GM23338 (cell line): ENCODE measurements at regions not wholly inside any gene's neighbourhood (a gene's known extent, or its start where the extent isn't known, plus 50 kb on each side); places are given as distances from the start of the nearest gene placed in this dataset.

ENCODE experiments used
- ATAC-seq: fragments of 200-7000 bp; cut with Tn5 transposase; 3 replicates; pipeline ENCODE4 v1.9.1; 2020
- DNase-seq: peaks from one replicate; pipeline ENCODE4 v3.0.0-alpha.2; 2015; ENCODE audit warnings: low spot score
- H2AFZ ChIP-seq: fragments of 200-600 bp; sonication (generic); 2 replicates; pipeline ENCODE4 v1.8.0; 2016; ENCODE audit warnings: antibody characterized with exemption, mild to moderate bottlenecking, moderate library complexity
- H3F3A ChIP-seq: fragments of 200-600 bp; sonication (generic); replicated peaks from 2 replicates; pipeline ENCODE4 v1.8.0; 2017; ENCODE audit warnings: antibody characterized with exemption, mixed run types, low read depth
- H3K27ac ChIP-seq: fragments of 200-600 bp; sonication (generic); 2 replicates; pipeline ENCODE4 v1.6.1; 2016; ENCODE audit warnings: low read depth
- H3K27me3 ChIP-seq: fragments of 200-600 bp; sonication (generic); 2 replicates; pipeline ENCODE4 v1.8.0; 2016; ENCODE audit warnings: mild to moderate bottlenecking, mixed run types, moderate library complexity; ENCODE audit not compliant: insufficient read depth
- H3K36me3 ChIP-seq: fragments of 200-600 bp; sonication (generic); 2 replicates; pipeline ENCODE4 v1.8.0; 2016; ENCODE audit warnings: mild to moderate bottlenecking; ENCODE audit not compliant: insufficient read depth
- H3K4me1 ChIP-seq: fragments of 200-600 bp; sonication (generic); 2 replicates; pipeline ENCODE4 v1.8.0; 2016; ENCODE audit warnings: mild to moderate bottlenecking, moderate library complexity; ENCODE audit not compliant: insufficient read depth
- H3K4me2 ChIP-seq: fragments of 200-600 bp; sonication (generic); 2 replicates; pipeline ENCODE4 v1.7.1; 2017; ENCODE audit warnings: mixed run types
- H3K4me3 ChIP-seq: fragments of 200-600 bp; sonication (generic); 2 replicates; pipeline ENCODE4 v1.6.1; 2016; ENCODE audit warnings: mixed run types
- H3K79me2 ChIP-seq: fragments of 200-600 bp; sonication (generic); replicated peaks from 2 replicates; pipeline ENCODE4 v1.8.0; 2017; ENCODE audit warnings: mild to moderate bottlenecking; ENCODE audit not compliant: insufficient read depth
- H3K9me2 ChIP-seq: fragments of 200-600 bp; sonication (generic); 2 replicates; pipeline ENCODE4 v1.8.0; 2017; ENCODE audit not compliant: insufficient read depth
- H4K20me1 ChIP-seq: fragments of 200-600 bp; sonication (generic); replicated peaks from 2 replicates; pipeline ENCODE4 v1.8.0; 2017; ENCODE audit warnings: mild to moderate bottlenecking; ENCODE audit not compliant: insufficient read depth
- H3K27ac Mint-ChIP-seq: 2 replicates; pipeline ENCODE4 v1.8.0; 2020; ENCODE audit warnings: inconsistent platforms, mild to moderate bottlenecking, moderate library complexity, mixed read lengths
- H3K27me3 Mint-ChIP-seq: 3 replicates; pipeline ENCODE4 v1.8.0; 2022; ENCODE audit warnings: low read depth, mild to moderate bottlenecking, moderate library complexity, mixed read lengths, inconsistent platforms; ENCODE audit not compliant: insufficient read depth, poor library complexity
- H3K36me3 Mint-ChIP-seq: 3 replicates; pipeline ENCODE4 v1.8.0; 2021; ENCODE audit warnings: low read depth, mild to moderate bottlenecking, inconsistent platforms, moderate library complexity, mixed read lengths
- H3K4me1 Mint-ChIP-seq: 3 replicates; pipeline ENCODE4 v1.8.0; 2020; ENCODE audit warnings: mild to moderate bottlenecking, inconsistent platforms, mixed read lengths
- H3K4me3 Mint-ChIP-seq: 3 replicates; pipeline ENCODE4 v1.8.0; 2021; ENCODE audit warnings: moderate library complexity, mild to moderate bottlenecking, inconsistent platforms, mixed read lengths
- H3K9me3 Mint-ChIP-seq: 3 replicates; pipeline ENCODE4 v1.8.0; 2020; ENCODE audit warnings: moderate library complexity, mild to moderate bottlenecking, inconsistent platforms, mixed read lengths
- CREB1 ChIP-seq: fragments of 250-450 bp; sonication (Bioruptor Pico); IDR thresholded peaks from 2 replicates; pipeline ENCODE4 v1.5.0; 2020; ENCODE audit warnings: low read depth, mild to moderate bottlenecking, moderate library complexity
- CTCF ChIP-seq, 2 experiments: fragments of 200-600 bp in 1 of 2; sonication (generic) in 1 of 2; conservative IDR thresholded peaks; 2 replicates each; pipeline versions ENCODE4 v1.5.1 to v1.6.1; 2016 to 2017; ENCODE audit warnings: antibody characterized with exemption in 2 of 2, low read depth in 2 of 2, mild to moderate bottlenecking in 2 of 2, moderate library complexity in 1 of 2
- ETS1 ChIP-seq: IDR thresholded peaks from 2 replicates; pipeline ENCODE4 v1.6.1; 2016; ENCODE audit warnings: antibody characterized with exemption
- EZH2 ChIP-seq: fragments of 200-600 bp; sonication (generic); IDR thresholded peaks from one replicate; pipeline ENCODE4 v1.8.0; 2017; ENCODE audit warnings: antibody characterized with exemption, mild to moderate bottlenecking, low read depth; ENCODE audit not compliant: unreplicated experiment
- EZH2phosphoT487 ChIP-seq: fragments of 200-600 bp; sonication (generic); IDR thresholded peaks from one replicate; pipeline ENCODE4 v1.8.1; 2018; ENCODE audit warnings: antibody characterized with exemption; ENCODE audit not compliant: unreplicated experiment
- JUNB ChIP-seq: IDR thresholded peaks from one replicate; pipeline ENCODE4 v1.6.1; 2016; ENCODE audit warnings: antibody characterized with exemption; ENCODE audit not compliant: unreplicated experiment
- NANOG ChIP-seq: IDR thresholded peaks from 2 replicates; pipeline ENCODE4 v1.6.1; 2016; ENCODE audit warnings: antibody characterized with exemption, borderline replicate concordance
- POLR2AphosphoS5 ChIP-seq: IDR thresholded peaks from 2 replicates; pipeline ENCODE4 v1.6.1; 2016; ENCODE audit warnings: antibody characterized with exemption, low read depth
- STAT1 ChIP-seq: IDR thresholded peaks from one replicate; pipeline ENCODE4 v1.6.1; 2016; ENCODE audit warnings: antibody characterized with exemption; ENCODE audit not compliant: unreplicated experiment
- ZNF114 ChIP-seq: fragments of 250-450 bp; sonication (Bioruptor Pico); IDR thresholded peaks from 2 replicates; pipeline ENCODE4 v1.5.0; 2020; ENCODE audit warnings: mild to moderate bottlenecking, moderate library complexity
- ZNF331 ChIP-seq: fragments of 250-450 bp; sonication (Bioruptor Pico); IDR thresholded peaks from 2 replicates; pipeline ENCODE4 v1.5.0; 2020; ENCODE audit warnings: low read depth, mild to moderate bottlenecking, moderate library complexity
- TF ChIP-seq, protein P1 (sequence below): fragments of 250-450 bp; sonication (Bioruptor Pico); IDR thresholded peaks from 2 replicates; pipeline ENCODE4 v1.5.0; 2020; ENCODE audit warnings: mild to moderate bottlenecking, moderate library complexity
- TF ChIP-seq, protein P2 (sequence below): IDR thresholded peaks from one replicate; pipeline ENCODE4 v1.6.1; 2018; ENCODE audit warnings: antibody characterized with exemption; ENCODE audit not compliant: unreplicated experiment

- Histone ChIP-seq H3F3A (no peaks in the 10 kb centered on the region), H3K4me1 (peaks cover 6% of the 10 kb centered on the region; the same call in 1 of the 2 replicates), H3K27ac (no peak overlapping the region), H3K27me3 (no peaks in the 10 kb centered on the region), H4K20me1 (no peaks in the 10 kb centered on the region), H3K9me2 (no peaks in the 10 kb centered on the region), H3K36me3 (no peaks in the 10 kb centered on the region), H3K4me3 (no peak overlapping the region), H2AFZ (no peak overlapping the region), H3K4me2 (no peak overlapping the region), H3K79me2 (no peaks in the 10 kb centered on the region)
- Mint-ChIP-seq H3K4me1 (peaks cover 6% of the 10 kb centered on the region), H3K4me3 (no peak overlapping the region), H3K27me3 (peaks cover 2% of the 10 kb centered on the region), H3K9me3 (no peaks in the 10 kb centered on the region; the same call in 2 of the 3 replicates), H3K36me3 (no peaks in the 10 kb centered on the region), H3K27ac (no peak overlapping the region)
- DNase-seq (no peak), ATAC-seq (no peak)
- TF ChIP-seq JUNB (no peak), EZH2phosphoT487 (no peak), STAT1 (no peak), CTCF (conservative IDR thresholded peaks at IDR 0.05; ENCODE audit: low read depth in 2 of 2) (no peak), EZH2 (no peak), ZNF331 (no peak), ETS1 (no peak), CREB1 (no peak), NANOG (no peak), POLR2AphosphoS5 (no peak), ZNF114 (CRISPR knock-in tag) (no peak)
- TF ChIP-seq, protein P1, sequence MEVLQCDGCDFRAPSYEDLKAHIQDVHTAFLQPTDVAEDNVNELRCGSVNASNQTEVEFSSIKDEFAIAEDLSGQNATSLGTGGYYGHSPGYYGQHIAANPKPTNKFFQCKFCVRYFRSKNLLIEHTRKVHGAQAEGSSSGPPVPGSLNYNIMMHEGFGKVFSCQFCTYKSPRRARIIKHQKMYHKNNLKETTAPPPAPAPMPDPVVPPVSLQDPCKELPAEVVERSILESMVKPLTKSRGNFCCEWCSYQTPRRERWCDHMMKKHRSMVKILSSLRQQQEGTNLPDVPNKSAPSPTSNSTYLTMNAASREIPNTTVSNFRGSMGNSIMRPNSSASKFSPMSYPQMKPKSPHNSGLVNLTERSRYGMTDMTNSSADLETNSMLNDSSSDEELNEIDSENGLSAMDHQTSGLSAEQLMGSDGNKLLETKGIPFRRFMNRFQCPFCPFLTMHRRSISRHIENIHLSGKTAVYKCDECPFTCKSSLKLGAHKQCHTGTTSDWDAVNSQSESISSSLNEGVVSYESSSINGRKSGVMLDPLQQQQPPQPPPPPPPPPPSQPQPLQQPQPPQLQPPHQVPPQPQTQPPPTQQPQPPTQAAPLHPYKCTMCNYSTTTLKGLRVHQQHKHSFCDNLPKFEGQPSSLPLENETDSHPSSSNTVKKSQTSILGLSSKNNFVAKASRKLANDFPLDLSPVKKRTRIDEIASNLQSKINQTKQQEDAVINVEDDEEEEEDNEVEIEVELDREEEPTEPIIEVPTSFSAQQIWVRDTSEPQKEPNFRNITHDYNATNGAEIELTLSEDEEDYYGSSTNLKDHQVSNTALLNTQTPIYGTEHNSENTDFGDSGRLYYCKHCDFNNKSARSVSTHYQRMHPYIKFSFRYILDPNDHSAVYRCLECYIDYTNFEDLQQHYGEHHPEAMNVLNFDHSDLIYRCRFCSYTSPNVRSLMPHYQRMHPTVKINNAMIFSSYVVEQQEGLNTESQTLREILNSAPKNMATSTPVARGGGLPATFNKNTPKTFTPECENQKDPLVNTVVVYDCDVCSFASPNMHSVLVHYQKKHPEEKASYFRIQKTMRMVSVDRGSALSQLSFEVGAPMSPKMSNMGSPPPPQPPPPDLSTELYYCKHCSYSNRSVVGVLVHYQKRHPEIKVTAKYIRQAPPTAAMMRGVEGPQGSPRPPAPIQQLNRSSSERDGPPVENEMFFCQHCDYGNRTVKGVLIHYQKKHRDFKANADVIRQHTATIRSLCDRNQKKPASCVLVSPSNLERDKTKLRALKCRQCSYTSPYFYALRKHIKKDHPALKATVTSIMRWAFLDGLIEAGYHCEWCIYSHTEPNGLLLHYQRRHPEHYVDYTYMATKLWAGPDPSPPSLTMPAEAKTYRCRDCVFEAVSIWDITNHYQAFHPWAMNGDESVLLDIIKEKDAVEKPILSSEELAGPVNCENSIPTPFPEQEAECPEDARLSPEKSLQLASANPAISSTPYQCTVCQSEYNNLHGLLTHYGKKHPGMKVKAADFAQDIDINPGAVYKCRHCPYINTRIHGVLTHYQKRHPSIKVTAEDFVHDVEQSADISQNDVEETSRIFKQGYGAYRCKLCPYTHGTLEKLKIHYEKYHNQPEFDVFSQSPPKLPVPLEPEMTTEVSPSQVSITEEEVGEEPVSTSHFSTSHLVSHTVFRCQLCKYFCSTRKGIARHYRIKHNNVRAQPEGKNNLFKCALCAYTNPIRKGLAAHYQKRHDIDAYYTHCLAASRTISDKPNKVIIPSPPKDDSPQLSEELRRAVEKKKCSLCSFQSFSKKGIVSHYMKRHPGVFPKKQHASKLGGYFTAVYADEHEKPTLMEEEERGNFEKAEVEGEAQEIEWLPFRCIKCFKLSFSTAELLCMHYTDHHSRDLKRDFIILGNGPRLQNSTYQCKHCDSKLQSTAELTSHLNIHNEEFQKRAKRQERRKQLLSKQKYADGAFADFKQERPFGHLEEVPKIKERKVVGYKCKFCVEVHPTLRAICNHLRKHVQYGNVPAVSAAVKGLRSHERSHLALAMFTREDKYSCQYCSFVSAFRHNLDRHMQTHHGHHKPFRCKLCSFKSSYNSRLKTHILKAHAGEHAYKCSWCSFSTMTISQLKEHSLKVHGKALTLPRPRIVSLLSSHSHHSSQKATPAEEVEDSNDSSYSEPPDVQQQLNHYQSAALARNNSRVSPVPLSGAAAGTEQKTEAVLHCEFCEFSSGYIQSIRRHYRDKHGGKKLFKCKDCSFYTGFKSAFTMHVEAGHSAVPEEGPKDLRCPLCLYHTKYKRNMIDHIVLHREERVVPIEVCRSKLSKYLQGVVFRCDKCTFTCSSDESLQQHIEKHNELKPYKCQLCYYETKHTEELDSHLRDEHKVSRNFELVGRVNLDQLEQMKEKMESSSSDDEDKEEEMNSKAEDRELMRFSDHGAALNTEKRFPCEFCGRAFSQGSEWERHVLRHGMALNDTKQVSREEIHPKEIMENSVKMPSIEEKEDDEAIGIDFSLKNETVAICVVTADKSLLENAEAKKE (CRISPR knock-in tag): no peak
- TF ChIP-seq, protein P2, sequence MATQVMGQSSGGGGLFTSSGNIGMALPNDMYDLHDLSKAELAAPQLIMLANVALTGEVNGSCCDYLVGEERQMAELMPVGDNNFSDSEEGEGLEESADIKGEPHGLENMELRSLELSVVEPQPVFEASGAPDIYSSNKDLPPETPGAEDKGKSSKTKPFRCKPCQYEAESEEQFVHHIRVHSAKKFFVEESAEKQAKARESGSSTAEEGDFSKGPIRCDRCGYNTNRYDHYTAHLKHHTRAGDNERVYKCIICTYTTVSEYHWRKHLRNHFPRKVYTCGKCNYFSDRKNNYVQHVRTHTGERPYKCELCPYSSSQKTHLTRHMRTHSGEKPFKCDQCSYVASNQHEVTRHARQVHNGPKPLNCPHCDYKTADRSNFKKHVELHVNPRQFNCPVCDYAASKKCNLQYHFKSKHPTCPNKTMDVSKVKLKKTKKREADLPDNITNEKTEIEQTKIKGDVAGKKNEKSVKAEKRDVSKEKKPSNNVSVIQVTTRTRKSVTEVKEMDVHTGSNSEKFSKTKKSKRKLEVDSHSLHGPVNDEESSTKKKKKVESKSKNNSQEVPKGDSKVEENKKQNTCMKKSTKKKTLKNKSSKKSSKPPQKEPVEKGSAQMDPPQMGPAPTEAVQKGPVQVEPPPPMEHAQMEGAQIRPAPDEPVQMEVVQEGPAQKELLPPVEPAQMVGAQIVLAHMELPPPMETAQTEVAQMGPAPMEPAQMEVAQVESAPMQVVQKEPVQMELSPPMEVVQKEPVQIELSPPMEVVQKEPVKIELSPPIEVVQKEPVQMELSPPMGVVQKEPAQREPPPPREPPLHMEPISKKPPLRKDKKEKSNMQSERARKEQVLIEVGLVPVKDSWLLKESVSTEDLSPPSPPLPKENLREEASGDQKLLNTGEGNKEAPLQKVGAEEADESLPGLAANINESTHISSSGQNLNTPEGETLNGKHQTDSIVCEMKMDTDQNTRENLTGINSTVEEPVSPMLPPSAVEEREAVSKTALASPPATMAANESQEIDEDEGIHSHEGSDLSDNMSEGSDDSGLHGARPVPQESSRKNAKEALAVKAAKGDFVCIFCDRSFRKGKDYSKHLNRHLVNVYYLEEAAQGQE: no peak
Measured at GRCh38 chr16:86697715-86698114, 119.4 kb downstream of the FOXL1 start.
